ENCODE measurements at regions not wholly inside any gene's neighbourhood (a gene's known extent, or its start where the extent isn't known, plus 50 kb on each side); places are given as distances from the start of the nearest gene placed in this dataset.
"Not testable (repeated sequence)": the region's sequence is repeated elsewhere in the genome, so short reads cannot be mapped to it uniquely, and the experiment has no call there.

DNA sequence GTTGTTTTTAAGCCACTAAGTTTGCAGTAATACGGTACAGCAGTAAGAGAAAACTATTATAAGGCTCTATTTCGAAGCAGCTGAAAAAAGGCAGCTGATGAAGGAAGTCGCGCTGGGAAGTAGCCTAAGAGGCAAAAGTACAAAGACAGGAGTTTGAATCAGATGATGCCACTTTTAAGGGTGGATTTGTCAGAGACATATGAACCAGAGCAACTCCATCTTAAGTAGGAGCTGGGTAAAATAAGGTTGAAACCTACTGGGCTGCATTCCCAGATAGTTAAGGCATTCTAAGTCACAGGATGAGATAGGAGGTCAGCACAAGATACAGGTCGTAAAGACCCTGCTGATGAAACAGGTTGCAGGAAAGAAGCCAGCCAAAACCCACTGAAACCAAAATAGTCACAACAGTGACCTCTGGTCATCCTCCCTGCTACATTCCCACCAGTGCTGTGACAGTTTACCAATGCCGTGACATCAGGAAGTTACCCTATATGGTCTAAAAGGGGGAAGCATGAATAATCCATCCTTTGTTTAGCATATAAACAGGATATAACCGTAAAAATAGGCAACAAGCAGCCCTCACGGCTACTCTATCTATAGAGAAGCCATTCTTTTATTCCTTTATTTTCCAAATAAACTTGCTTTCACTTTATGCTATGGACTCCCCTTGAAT lies 91.8 kb upstream of the PRSS3 start:
- intact Hi-C loops (cut with DNase I; ENCODE audit: low total_unique reads): no loop called here
- no peak overlapping the region for H3K4me3 ChIP-seq
- WGBS, 5 donors: 69 to 80% (median 72%) methylated on average over 8 of the region's 8 CpGs
- no peaks in the 10 kb centered on the region for H3K27me3 ChIP-seq (replicated peaks in 1 of 7)
- TF ChIP-seq POLR2A (IDR thresholded peaks at IDR 0.05): no peak
- TF ChIP-seq, protein P1, sequence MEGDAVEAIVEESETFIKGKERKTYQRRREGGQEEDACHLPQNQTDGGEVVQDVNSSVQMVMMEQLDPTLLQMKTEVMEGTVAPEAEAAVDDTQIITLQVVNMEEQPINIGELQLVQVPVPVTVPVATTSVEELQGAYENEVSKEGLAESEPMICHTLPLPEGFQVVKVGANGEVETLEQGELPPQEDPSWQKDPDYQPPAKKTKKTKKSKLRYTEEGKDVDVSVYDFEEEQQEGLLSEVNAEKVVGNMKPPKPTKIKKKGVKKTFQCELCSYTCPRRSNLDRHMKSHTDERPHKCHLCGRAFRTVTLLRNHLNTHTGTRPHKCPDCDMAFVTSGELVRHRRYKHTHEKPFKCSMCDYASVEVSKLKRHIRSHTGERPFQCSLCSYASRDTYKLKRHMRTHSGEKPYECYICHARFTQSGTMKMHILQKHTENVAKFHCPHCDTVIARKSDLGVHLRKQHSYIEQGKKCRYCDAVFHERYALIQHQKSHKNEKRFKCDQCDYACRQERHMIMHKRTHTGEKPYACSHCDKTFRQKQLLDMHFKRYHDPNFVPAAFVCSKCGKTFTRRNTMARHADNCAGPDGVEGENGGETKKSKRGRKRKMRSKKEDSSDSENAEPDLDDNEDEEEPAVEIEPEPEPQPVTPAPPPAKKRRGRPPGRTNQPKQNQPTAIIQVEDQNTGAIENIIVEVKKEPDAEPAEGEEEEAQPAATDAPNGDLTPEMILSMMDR (IDR thresholded peaks at IDR 0.05 in 8 of 11, conservative IDR thresholded peaks at IDR 0.05 in 3 of 11): no peak
- TF ChIP-seq POLR2AphosphoS5 (IDR thresholded peaks at IDR 0.05): no peak
- H3K36me3 ChIP-seq: no peaks in the 10 kb centered on the region
- no peak overlapping the region for H3K27ac ChIP-seq
- peaks cover 0 to 4% (median 0%) of the 10 kb centered on the region in 6 donors for H3K4me1 ChIP-seq
- peaks cover 0 to 12% (median 6%) of the 10 kb centered on the region in 8 donors for H3K9me3 ChIP-seq
- no peak for DNase-seq

DNA sequence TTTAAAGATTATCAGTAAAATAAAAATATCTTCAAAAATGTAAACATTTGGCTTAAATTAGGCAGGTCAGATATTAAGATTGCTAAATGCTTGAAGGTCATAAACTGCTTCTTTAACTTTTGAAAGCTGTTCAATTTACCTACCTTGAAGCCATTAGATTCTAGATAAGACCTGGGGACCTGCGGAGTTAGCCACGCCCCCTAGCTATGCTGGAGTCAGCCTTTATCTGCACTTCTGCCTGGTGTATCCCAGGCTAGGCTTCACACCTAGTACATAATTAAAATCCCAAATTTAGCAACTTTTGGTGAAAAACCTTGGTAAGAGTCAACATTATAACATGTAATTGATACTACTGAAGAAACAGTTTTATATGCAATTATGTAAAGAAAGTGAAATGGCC lies 89.9 kb upstream of the PRSS3 start:
- DNase-seq; intact Hi-C loops (cut with DNase I; ENCODE audit: low total_unique reads): not testable (repeated sequence)
- WGBS, 5 donors: 33 to 89% (median 74%) methylated on average over 2 of the region's 2 CpGs

DNA sequence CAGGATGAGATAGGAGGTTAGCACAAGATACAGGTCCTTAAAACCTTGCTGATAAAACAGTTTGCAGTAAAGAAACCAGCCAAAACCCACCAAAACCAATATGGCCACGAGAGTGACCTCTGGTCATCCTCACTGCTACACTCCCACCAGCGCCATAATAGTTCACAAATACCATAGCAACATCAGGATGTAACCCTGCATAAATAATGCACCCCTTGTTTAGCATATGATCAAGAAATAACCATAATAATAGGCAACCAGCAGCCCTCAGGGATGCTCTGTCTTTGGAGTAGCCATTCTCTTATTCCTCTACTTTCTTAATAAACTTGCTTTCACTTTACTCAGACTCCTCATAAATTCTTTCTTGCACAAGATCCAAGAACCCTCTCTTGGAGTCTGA lies 86.9 kb upstream of the PRSS3 start:
- intact Hi-C loops (cut with DNase I; ENCODE audit: low total_unique reads): no loop called here
- TF ChIP-seq POLR2AphosphoS5 (IDR thresholded peaks at IDR 0.05) (no peak), POLR2A (IDR thresholded peaks at IDR 0.05) (no peak)
- TF ChIP-seq, protein P1 (IDR thresholded peaks at IDR 0.05 in 8 of 11, conservative IDR thresholded peaks at IDR 0.05 in 3 of 11): no peak
- peaks cover 0 to 4% (median 0%) of the 10 kb centered on the region in 6 donors for H3K4me1 ChIP-seq
- 74 to 88% (median 85%) methylated on average over 2 of the region's 2 CpGs for WGBS, 5 donors
- no peak for DNase-seq
- no peak overlapping the region for H3K4me3 ChIP-seq
- H3K36me3 ChIP-seq: no peaks in the 10 kb centered on the region
- no peaks in the 10 kb centered on the region for H3K27me3 ChIP-seq (replicated peaks in 1 of 7)
- H3K27ac ChIP-seq: no peak overlapping the region
- H3K9me3 ChIP-seq: peaks cover 0 to 12% (median 6%) of the 10 kb centered on the region in 8 donors

More for the DNA sequence above, 89.9 kb upstream of the PRSS3 start:
- not testable (repeated sequence) for H3K36me3 ChIP-seq; H3K27me3 ChIP-seq (replicated peaks in 1 of 7); H3K27ac ChIP-seq; H3K4me3 ChIP-seq; H3K4me1 ChIP-seq
- H3K9me3 ChIP-seq: peaks cover 0 to 12% (median 6%) of the 10 kb centered on the region in 8 donors

DNA sequence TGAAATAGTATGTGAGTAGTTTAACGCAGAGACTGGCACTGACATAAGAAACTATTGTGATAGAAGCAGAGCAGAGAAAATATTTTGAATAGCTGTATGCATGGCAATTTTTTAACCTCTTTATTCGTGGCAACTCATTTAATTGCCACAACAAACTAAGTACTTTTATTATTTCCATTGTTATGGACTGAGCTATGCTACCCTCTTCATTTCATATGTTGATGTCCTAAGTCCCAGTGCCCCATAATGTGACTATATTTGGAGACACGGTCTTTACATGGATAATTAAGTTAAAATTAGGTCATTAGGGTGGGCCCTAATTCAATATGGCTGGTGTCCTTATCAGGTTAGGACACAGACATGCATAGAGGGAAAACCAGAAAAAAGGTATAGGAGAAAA lies 86.1 kb upstream of the PRSS3 start:
- intact Hi-C loops (cut with DNase I; ENCODE audit: low total_unique reads): no loop called here

DNA sequence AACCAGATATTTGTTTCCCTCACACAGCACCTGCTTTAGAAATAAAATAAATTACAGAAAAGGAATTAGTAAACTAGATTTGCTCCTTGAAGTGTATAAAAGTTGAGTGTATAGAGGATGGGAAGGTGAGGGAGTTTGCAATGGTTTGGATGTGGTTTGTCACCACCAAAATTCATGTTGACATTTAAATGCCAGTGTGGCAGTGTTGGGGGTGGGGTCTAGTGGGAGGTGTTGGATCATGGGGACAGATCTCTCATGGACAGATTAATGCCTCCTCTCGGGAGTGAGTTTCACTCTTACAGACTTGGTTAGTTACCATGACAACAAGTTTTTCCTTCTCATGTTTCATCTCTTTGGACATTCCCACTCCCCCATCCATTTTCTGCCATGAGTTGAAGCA lies 83.9 kb upstream of the PRSS3 start:
- DNase-seq; H3K27me3 ChIP-seq (replicated peaks in 1 of 7); H3K4me3 ChIP-seq; H3K4me1 ChIP-seq; H3K36me3 ChIP-seq; intact Hi-C loops (cut with DNase I; ENCODE audit: low total_unique reads); H3K27ac ChIP-seq: not testable (repeated sequence)
- 41 to 83% (median 61%) methylated on average over 1 of the region's 1 CpG for WGBS, 5 donors
- H3K9me3 ChIP-seq: peaks cover 0 to 10% (median 6%) of the 10 kb centered on the region in 8 donors

More for the DNA sequence above, 86.1 kb upstream of the PRSS3 start:
- Histone ChIP-seq H3K9me3 (peaks cover 0 to 12% (median 6%) of the 10 kb centered on the region in 8 donors), H3K4me1 (no peaks in the 10 kb centered on the region), H3K4me3 (no peak overlapping the region), H3K27me3 (replicated peaks in 1 of 7) (no peaks in the 10 kb centered on the region), H3K27ac (no peak overlapping the region), H3K36me3 (no peaks in the 10 kb centered on the region)
- no peak for DNase-seq
- 72 to 84% (median 78%) methylated on average over 3 of the region's 3 CpGs for WGBS, 5 donors
- TF ChIP-seq POLR2AphosphoS5 (IDR thresholded peaks at IDR 0.05): no peak
